ENCODE measurements at regions not wholly inside any gene's neighbourhood (a gene's known extent, or its start where the extent isn't known, plus 50 kb on each side); places are given as distances from the start of the nearest gene placed in this dataset.
"Not testable (repeated sequence)": the region's sequence is repeated elsewhere in the genome, so short reads cannot be mapped to it uniquely, and the experiment has no call there.

- no peak for DNase-seq (ENCODE audit: low spot score)
- Histone ChIP-seq H3K27ac (no peak overlapping the region), H3K4me3 (no peak overlapping the region)
- no peak for TF ChIP-seq CTCF (IDR thresholded peaks at IDR 0.05)
Observed at GRCh38 chr5:128701301-128701700, 163.3 kb upstream of the FBN2 start.

- TF ChIP-seq CTCF (IDR thresholded peaks at IDR 0.05): no peak
- no peak overlapping the region for H3K27ac ChIP-seq
- DNase-seq (ENCODE audit: low spot score): no peak
- H3K4me3 ChIP-seq: no peak overlapping the region
Observed at GRCh38 chr5:128703322-128703721, 165.3 kb upstream of the FBN2 start.

GRCh38 chr5:128706269-128706668 lies 168.2 kb upstream of the FBN2 start:
- no peak for DNase-seq (ENCODE audit: low spot score)
- Histone ChIP-seq H3K27ac (no peak overlapping the region), H3K4me3 (no peak overlapping the region)
- TF ChIP-seq CTCF (IDR thresholded peaks at IDR 0.05): no peak

- TF ChIP-seq CTCF (IDR thresholded peaks at IDR 0.05): no peak
- no peak for DNase-seq (ENCODE audit: low spot score)
Observed at GRCh38 chr5:128708841-128709240, 170.8 kb upstream of the FBN2 start.

GRCh38 chr5:128711216-128711615 lies 173.2 kb upstream of the FBN2 start:
- H3K4me3 ChIP-seq: no peak overlapping the region
- H3K27ac ChIP-seq: no peak overlapping the region
- no peak for DNase-seq (ENCODE audit: low spot score)
- no peak for TF ChIP-seq CTCF (IDR thresholded peaks at IDR 0.05)

More at GRCh38 chr5:128708841-128709240, 170.8 kb upstream of the FBN2 start:
- Histone ChIP-seq H3K4me3 (no peak overlapping the region), H3K27ac (no peak overlapping the region)

GRCh38 chr5:128714551-128714950 lies 176.5 kb upstream of the FBN2 start:
- Histone ChIP-seq H3K4me3 (no peak overlapping the region), H3K27ac (no peak overlapping the region)
- DNase-seq (ENCODE audit: low spot score): no peak
- no peak for TF ChIP-seq CTCF (IDR thresholded peaks at IDR 0.05)

GRCh38 chr5:128722551-128722950 lies 184.5 kb upstream of the FBN2 start:
- DNase-seq (ENCODE audit: low spot score): no peak
- no peak overlapping the region for H3K27ac ChIP-seq
- TF ChIP-seq CTCF (IDR thresholded peaks at IDR 0.05): no peak
- no peak overlapping the region for H3K4me3 ChIP-seq

GRCh38 chr5:128730021-128730420 lies 192.0 kb upstream of the FBN2 start:
- H3K4me3 ChIP-seq; H3K27ac ChIP-seq; DNase-seq (ENCODE audit: low spot score): not testable (repeated sequence)

GRCh38 chr5:128735656-128736055 lies 197.6 kb upstream of the FBN2 start:
- H3K27ac ChIP-seq; H3K4me3 ChIP-seq; DNase-seq (ENCODE audit: low spot score): not testable (repeated sequence)
